AG10803 (cell line): ENCODE measurements at regions not wholly inside any gene's neighbourhood (a gene's known extent, or its start where the extent isn't known, plus 50 kb on each side); places are given as distances from the start of the nearest gene placed in this dataset.

Source experiments
- DNase-seq: peaks from one replicate; pipeline ENCODE4 v3.0.0; 2010; ENCODE audit warnings: low read depth
- H3K4me3 ChIP-seq: 2 replicates; pipeline ENCODE4 v1.5.1; 2011; ENCODE audit warnings: mild to moderate bottlenecking, low read length, control low read depth
- TF ChIP-seq, protein P1 (sequence below): conservative IDR thresholded peaks from 2 replicates; pipeline ENCODE4 v1.5.1; 2011; ENCODE audit warnings: mild to moderate bottlenecking, low read length, control low read depth, inconsistent platforms

DNA sequence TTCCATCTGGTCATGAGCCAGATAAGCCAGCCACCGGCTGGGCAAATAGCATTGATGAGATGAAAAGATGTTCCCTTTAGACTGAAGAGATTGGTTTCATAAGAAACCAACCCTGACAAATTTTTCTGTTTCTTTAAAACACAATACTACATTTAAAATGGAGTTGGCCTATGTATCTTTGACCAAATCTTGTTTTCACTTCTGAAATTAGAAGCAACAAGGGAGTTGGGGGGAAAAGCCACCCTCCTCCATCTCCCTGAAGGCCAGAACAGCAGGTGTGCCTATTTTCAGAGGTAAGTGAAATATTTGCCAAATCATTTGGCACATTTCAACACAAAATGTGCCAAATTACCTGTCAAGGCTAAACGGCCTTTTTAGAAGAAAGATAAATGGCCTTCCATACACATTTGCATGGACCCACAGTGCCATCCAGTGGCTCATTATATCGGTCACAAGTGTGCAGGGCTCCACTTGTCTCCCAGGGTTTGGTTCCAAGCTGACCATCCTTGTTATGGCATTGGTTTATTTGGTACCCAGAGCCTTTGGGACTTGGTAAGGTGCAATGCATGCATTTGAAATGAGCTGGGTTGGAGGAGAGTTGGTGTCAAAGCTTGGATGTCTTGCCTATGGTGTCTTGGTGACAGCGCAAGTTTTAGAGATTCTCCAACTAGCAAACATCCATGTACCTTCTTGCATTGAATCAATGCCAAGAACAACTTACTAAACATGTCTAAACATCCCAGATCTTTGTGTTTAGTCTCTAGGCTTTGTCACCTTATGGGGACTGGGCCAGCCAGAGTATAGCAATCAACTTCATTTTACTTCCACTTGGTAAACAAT lies 372.0 kb upstream of the KIF2A start:
- DNase-seq: peak; percentile 42
- TF ChIP-seq, protein P1, sequence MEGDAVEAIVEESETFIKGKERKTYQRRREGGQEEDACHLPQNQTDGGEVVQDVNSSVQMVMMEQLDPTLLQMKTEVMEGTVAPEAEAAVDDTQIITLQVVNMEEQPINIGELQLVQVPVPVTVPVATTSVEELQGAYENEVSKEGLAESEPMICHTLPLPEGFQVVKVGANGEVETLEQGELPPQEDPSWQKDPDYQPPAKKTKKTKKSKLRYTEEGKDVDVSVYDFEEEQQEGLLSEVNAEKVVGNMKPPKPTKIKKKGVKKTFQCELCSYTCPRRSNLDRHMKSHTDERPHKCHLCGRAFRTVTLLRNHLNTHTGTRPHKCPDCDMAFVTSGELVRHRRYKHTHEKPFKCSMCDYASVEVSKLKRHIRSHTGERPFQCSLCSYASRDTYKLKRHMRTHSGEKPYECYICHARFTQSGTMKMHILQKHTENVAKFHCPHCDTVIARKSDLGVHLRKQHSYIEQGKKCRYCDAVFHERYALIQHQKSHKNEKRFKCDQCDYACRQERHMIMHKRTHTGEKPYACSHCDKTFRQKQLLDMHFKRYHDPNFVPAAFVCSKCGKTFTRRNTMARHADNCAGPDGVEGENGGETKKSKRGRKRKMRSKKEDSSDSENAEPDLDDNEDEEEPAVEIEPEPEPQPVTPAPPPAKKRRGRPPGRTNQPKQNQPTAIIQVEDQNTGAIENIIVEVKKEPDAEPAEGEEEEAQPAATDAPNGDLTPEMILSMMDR: peak; percentile 60
- no peak overlapping the region for H3K4me3 ChIP-seq

DNA sequence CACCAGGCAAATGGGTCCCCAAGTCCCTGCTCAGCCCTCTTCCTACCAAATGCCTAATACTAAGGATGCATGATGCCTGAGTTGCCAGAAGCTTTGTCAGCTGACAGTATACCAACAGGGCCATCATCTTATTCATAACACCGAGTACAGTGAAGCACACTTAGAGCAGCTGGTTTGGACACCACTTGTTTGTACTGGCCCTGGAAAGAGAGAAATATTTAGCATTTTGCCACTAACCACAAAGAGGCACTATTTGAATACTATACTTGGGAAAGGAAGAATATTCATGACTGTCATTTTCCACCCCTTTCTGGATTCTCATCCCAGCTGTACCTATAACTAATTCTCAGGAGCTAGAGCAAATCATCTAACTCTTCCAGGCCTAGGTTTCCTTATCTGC lies 364.4 kb upstream of the KIF2A start:
- DNase-seq: peak; percentile 36
- TF ChIP-seq, protein P1: no peak

DNA sequence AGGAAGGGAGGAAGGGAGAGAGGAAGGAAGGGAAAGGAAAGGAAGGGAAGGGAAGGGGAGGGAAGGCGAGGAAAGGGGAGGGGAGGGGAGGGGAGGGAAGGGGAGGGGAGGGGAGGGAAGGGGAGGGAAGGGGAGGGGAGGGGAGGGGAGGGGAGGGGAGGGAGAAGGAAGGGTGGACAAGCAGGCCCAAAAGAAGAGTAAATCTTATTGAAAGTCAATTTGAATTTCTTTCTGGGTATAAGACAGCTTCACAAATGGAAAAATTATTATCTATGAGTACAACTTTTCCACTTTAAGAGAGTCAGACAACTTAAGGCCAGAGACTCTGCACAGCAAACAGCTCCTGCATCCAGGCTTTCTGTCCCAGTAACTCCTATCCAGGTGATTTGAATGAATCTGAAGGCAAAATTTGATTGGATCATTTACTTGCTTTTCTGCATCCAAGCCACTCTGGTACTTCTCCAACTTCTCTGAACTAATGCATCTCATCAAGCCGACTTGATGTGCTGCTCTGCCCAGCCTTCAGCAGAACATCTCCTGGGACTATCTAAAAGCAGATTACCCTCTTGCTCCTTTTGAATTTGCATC lies 363.4 kb upstream of the KIF2A start:
- no peak overlapping the region for H3K4me3 ChIP-seq
- no peak for DNase-seq
- TF ChIP-seq, protein P1: no peak

More for the DNA sequence above, 364.4 kb upstream of the KIF2A start:
- no peak overlapping the region for H3K4me3 ChIP-seq

DNA sequence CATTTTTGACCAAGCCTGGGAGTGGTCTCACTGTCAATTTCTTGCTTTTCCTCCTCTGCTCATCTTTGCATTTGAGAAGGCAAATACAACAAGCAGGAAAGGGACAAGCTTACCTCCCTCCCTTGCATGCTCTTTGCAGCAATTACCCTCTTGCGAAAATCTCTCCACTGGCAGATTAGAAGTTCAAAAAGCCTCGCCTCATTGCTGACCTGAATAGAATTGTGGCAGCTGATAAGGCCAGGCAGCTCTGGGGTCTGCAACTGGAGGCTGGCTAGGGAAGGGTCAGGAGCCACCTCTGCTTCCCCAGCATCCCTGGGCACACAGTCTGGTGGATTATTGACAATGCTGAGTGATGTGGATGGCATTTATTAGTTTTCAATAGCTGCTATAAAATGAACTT lies 362.3 kb upstream of the KIF2A start:
- H3K4me3 ChIP-seq: no peak overlapping the region
- no peak for DNase-seq
- TF ChIP-seq, protein P1: no peak

DNA sequence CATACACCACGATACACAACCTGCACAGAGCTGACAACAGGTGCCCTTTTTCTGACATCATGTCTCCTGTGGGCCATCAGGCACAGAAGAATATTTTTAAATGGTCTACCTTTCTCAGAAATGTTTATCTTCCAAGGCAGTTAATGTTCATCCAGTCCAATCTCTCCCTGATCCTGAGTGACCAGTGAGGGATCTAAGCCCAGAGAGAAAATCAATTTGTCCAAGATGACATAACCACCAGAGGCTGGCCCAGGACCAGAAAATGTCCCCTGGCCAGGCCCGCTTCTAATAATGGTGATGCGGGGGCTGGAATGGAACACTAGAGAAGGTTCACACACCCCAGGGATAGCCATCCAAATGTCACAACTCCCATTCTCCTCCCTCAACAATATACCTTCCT lies 357.9 kb upstream of the KIF2A start:
- no peak overlapping the region for H3K4me3 ChIP-seq
- no peak for DNase-seq

DNA sequence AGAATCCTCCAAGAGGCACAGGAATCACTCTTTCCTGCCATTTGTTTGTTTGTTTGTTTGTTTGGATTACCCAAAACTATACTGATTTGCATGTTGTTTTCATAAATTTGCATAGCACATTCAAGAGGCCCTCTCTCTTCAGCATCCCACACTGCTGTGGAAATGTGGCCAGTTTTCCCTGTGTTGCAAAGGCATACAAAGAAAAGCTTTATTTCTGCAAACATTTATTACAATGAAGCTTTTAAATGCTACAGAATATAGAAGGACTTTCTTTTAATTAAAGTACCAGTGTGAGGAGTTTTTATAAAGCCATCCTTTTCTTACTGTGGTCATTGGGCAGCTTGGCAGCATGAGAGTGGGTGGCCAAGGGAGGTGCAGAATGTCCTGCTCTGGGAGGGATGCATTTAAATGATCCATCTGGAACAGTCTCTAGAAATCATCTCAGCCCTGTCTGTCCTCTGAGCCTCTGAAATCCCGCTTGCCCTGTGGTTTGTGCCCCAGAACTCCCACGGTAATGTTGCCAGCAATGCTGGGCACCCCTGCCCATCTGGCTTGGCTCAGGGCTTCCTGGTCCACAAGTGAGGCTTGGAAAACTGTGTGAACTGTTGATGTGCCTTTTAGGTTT lies 356.8 kb upstream of the KIF2A start:
- H3K4me3 ChIP-seq: no peak overlapping the region
- DNase-seq: no peak
- TF ChIP-seq, protein P1: no peak

More for the DNA sequence above, 357.9 kb upstream of the KIF2A start:
- TF ChIP-seq, protein P1: no peak
